Activated CD8-positive, alpha-beta T cell treated with anti-CD3 and anti-CD28 coated beads, Interleukin-2, amount 10 ng/mL, durations not matched to agents 7 days and 5 days (primary cell): ENCODE measurements at regions not wholly inside any gene's neighbourhood (a gene's known extent, or its start where the extent isn't known, plus 50 kb on each side); places are given as distances from the start of the nearest gene placed in this dataset.

ENCODE experiments used
- ATAC-seq: fragments of 150-1000 bp; cut with Tn5 transposase; one replicate; pipeline ENCODE4 v1.10.0; 2021; ENCODE audit warnings: moderate library complexity
- CTCF ChIA-PET: fragments of 350-600 bp; sonication (Branson Sonifier 250); formaldehyde crosslinking; loops from one replicate; lab custom pipeline; 2021; ENCODE audit warnings: antibody characterized with exemption; lab: Charles Lee
- POLR2A ChIA-PET: fragments of 350-600 bp; sonication (Branson Sonifier 250); formaldehyde crosslinking; loops from one replicate; lab custom pipeline; 2021; ENCODE audit warnings: antibody characterized with exemption; lab: Charles Lee
- DNase-seq: peaks from one replicate; pipeline ENCODE4 v3.0.0-alpha.2; 2020
- H3K27ac Mint-ChIP-seq: one replicate; pipeline ENCODE4 v1.8.0; 2021; ENCODE audit warnings: mild to moderate bottlenecking, mixed read lengths
- H3K27me3 Mint-ChIP-seq: one replicate; pipeline ENCODE4 v1.8.0; 2021; ENCODE audit warnings: low read depth, mixed read lengths
- H3K36me3 Mint-ChIP-seq: one replicate; pipeline ENCODE4 v1.8.0; 2021; ENCODE audit warnings: low read depth, mixed read lengths
- H3K4me1 Mint-ChIP-seq: one replicate; pipeline ENCODE4 v1.8.0; 2021; ENCODE audit warnings: low read depth, mixed read lengths
- H3K4me3 Mint-ChIP-seq: one replicate; pipeline ENCODE4 v1.8.0; 2021; ENCODE audit warnings: mild to moderate bottlenecking, mixed read lengths
- H3K9me3 Mint-ChIP-seq: one replicate; pipeline ENCODE4 v1.8.0; 2022; ENCODE audit warnings: mixed read lengths; ENCODE audit not compliant: insufficient read depth

- no peaks in the 10 kb centered on the region for H3K9me3 Mint-ChIP-seq
- H3K4me1 Mint-ChIP-seq = no peaks in the 10 kb centered on the region
- H3K27ac Mint-ChIP-seq = no peak overlapping the region
- no peaks in the 10 kb centered on the region for H3K36me3 Mint-ChIP-seq
- no peak for ATAC-seq
- CTCF ChIA-PET = no interaction called here
- POLR2A ChIA-PET = no interaction called here
- H3K27me3 Mint-ChIP-seq = no peaks in the 10 kb centered on the region
- H3K4me3 Mint-ChIP-seq = no peak overlapping the region
- DNase-seq = no peak
Observed at GRCh38 chr11:115111066-115111465, 393.1 kb downstream of the CADM1 start.

GRCh38 chr11:115112754-115113153 lies 391.5 kb downstream of the CADM1 start:
- Mint-ChIP-seq H3K27me3 (no peaks in the 10 kb centered on the region), H3K4me1 (no peaks in the 10 kb centered on the region), H3K27ac (no peak overlapping the region), H3K4me3 (no peak overlapping the region), H3K9me3 (no peaks in the 10 kb centered on the region), H3K36me3 (no peaks in the 10 kb centered on the region)
- ATAC-seq = no peak
- POLR2A ChIA-PET = no interaction called here
- no peak for DNase-seq
- CTCF ChIA-PET = no interaction called here

GRCh38 chr11:115117956-115118493 lies 386.2 kb downstream of the CADM1 start:
- H3K4me3 Mint-ChIP-seq = no peak overlapping the region
- ATAC-seq (no peak), DNase-seq (no peak)
- POLR2A ChIA-PET = no interaction called here
- CTCF ChIA-PET = no interaction called here
- no peaks in the 10 kb centered on the region for H3K27me3 Mint-ChIP-seq
- H3K27ac Mint-ChIP-seq = no peak overlapping the region
- no peaks in the 10 kb centered on the region for H3K9me3 Mint-ChIP-seq
- H3K36me3 Mint-ChIP-seq = no peaks in the 10 kb centered on the region
- no peaks in the 10 kb centered on the region for H3K4me1 Mint-ChIP-seq

- DNase-seq = no peak
- no peak for ATAC-seq
- H3K27ac Mint-ChIP-seq = no peak overlapping the region
- H3K9me3 Mint-ChIP-seq = no peaks in the 10 kb centered on the region
- no peak overlapping the region for H3K4me3 Mint-ChIP-seq
- ChIA-PET CTCF (no interaction called here), POLR2A (no interaction called here)
- no peaks in the 10 kb centered on the region for H3K27me3 Mint-ChIP-seq
- no peaks in the 10 kb centered on the region for H3K36me3 Mint-ChIP-seq
- H3K4me1 Mint-ChIP-seq = no peaks in the 10 kb centered on the region
Observed at GRCh38 chr11:115119146-115119545, 385.1 kb downstream of the CADM1 start.
